ENCODE measurements at regions not wholly inside any gene's neighbourhood (a gene's known extent, or its start where the extent isn't known, plus 50 kb on each side); places are given as distances from the start of the nearest gene placed in this dataset.

- Histone ChIP-seq H3K27me3 (ENCODE audit: insufficient read depth, insufficient read length) (no peaks in the 10 kb centered on the region), H3K9ac (ENCODE audit: insufficient read length, low read depth) (no peak overlapping the region), H3K4me3 (ENCODE audit: insufficient read length, low read depth) (no peak overlapping the region), H3K36me3 (ENCODE audit: insufficient read depth, insufficient read length, low read length) (no peaks in the 10 kb centered on the region), H3K4me1 (ENCODE audit: insufficient read depth, insufficient read length) (peaks cover 4% of the 10 kb centered on the region), H3K9me3 (ENCODE audit: insufficient read depth, low read length) (peaks cover 20% of the 10 kb centered on the region)
- no peak for TF ChIP-seq SUZ12 (IDR thresholded peaks at IDR 0.05; ENCODE audit: extremely low read depth, insufficient read depth, insufficient read length)
- TF ChIP-seq YY1 (IDR thresholded peaks at IDR 0.05; ENCODE audit: insufficient read depth, insufficient read length) = no peak
- TF ChIP-seq ZNF274 (IDR thresholded peaks at IDR 0.05; ENCODE audit: low read depth, low read length) = no peak
- no peak for DNase-seq (ENCODE audit: low read depth, low spot score)
These were observed 240.8 kb downstream of the C16orf95 start for GRCh38 chr16:87076331-87076949.

GRCh38 chr16:87076950-87077749, 240.0 kb downstream of the C16orf95 start:
- no peak overlapping the region for H3K4me3 ChIP-seq (ENCODE audit: insufficient read length, low read depth)
- peak; percentile 82 for DNase-seq (ENCODE audit: low read depth, low spot score)
- peaks cover 26% of the 10 kb centered on the region for H3K9me3 ChIP-seq (ENCODE audit: insufficient read depth, low read length)
- H3K27me3 ChIP-seq (ENCODE audit: insufficient read depth, insufficient read length) = no peaks in the 10 kb centered on the region
- TF ChIP-seq SUZ12 (IDR thresholded peaks at IDR 0.05; ENCODE audit: extremely low read depth, insufficient read depth, insufficient read length) (no peak), YY1 (IDR thresholded peaks at IDR 0.05; ENCODE audit: insufficient read depth, insufficient read length) (no peak), ZNF274 (IDR thresholded peaks at IDR 0.05; ENCODE audit: low read depth, low read length) (no peak)
- H3K9ac ChIP-seq (ENCODE audit: insufficient read length, low read depth) = no peak overlapping the region
- H3K36me3 ChIP-seq (ENCODE audit: insufficient read depth, insufficient read length, low read length) = no peaks in the 10 kb centered on the region
- H3K4me1 ChIP-seq (ENCODE audit: insufficient read depth, insufficient read length) = peaks cover 4% of the 10 kb centered on the region

GRCh38 chr16:87077750-87078127, 239.5 kb downstream of the C16orf95 start:
- H3K4me1 ChIP-seq (ENCODE audit: insufficient read depth, insufficient read length) = peaks cover 4% of the 10 kb centered on the region
- no peaks in the 10 kb centered on the region for H3K36me3 ChIP-seq (ENCODE audit: insufficient read depth, insufficient read length, low read length)
- H3K27me3 ChIP-seq (ENCODE audit: insufficient read depth, insufficient read length) = no peaks in the 10 kb centered on the region
- TF ChIP-seq YY1 (IDR thresholded peaks at IDR 0.05; ENCODE audit: insufficient read depth, insufficient read length) (no peak), ZNF274 (IDR thresholded peaks at IDR 0.05; ENCODE audit: low read depth, low read length) (no peak), SUZ12 (IDR thresholded peaks at IDR 0.05; ENCODE audit: extremely low read depth, insufficient read depth, insufficient read length) (no peak)
- DNase-seq (ENCODE audit: low read depth, low spot score) = no peak
- H3K9me3 ChIP-seq (ENCODE audit: insufficient read depth, low read length) = peaks cover 31% of the 10 kb centered on the region
- no peak overlapping the region for H3K9ac ChIP-seq (ENCODE audit: insufficient read length, low read depth)
- no peak overlapping the region for H3K4me3 ChIP-seq (ENCODE audit: insufficient read length, low read depth)

- no peak for DNase-seq (ENCODE audit: low read depth, low spot score)
- Histone ChIP-seq H3K36me3 (ENCODE audit: insufficient read depth, insufficient read length, low read length) (no peaks in the 10 kb centered on the region), H3K27me3 (ENCODE audit: insufficient read depth, insufficient read length) (no peaks in the 10 kb centered on the region), H3K9me3 (ENCODE audit: insufficient read depth, low read length) (peaks cover 39% of the 10 kb centered on the region), H3K4me3 (ENCODE audit: insufficient read length, low read depth) (no peak overlapping the region), H3K4me1 (ENCODE audit: insufficient read depth, insufficient read length) (peaks cover 4% of the 10 kb centered on the region), H3K9ac (ENCODE audit: insufficient read length, low read depth) (no peak overlapping the region)
- TF ChIP-seq SUZ12 (IDR thresholded peaks at IDR 0.05; ENCODE audit: extremely low read depth, insufficient read depth, insufficient read length) (no peak), YY1 (IDR thresholded peaks at IDR 0.05; ENCODE audit: insufficient read depth, insufficient read length) (no peak), ZNF274 (IDR thresholded peaks at IDR 0.05; ENCODE audit: low read depth, low read length) (no peak)
These were observed 236.5 kb downstream of the C16orf95 start for GRCh38 chr16:87080571-87081167.

- TF ChIP-seq SUZ12 (IDR thresholded peaks at IDR 0.05; ENCODE audit: extremely low read depth, insufficient read depth, insufficient read length) = no peak
- TF ChIP-seq YY1 (IDR thresholded peaks at IDR 0.05; ENCODE audit: insufficient read depth, insufficient read length) = no peak
- TF ChIP-seq ZNF274 (IDR thresholded peaks at IDR 0.05; ENCODE audit: low read depth, low read length) = no peak
- H3K36me3 ChIP-seq (ENCODE audit: insufficient read depth, insufficient read length, low read length) = no peaks in the 10 kb centered on the region
- H3K4me3 ChIP-seq (ENCODE audit: insufficient read length, low read depth) = no peak overlapping the region
- H3K27me3 ChIP-seq (ENCODE audit: insufficient read depth, insufficient read length) = no peaks in the 10 kb centered on the region
- no peaks in the 10 kb centered on the region for H3K4me1 ChIP-seq (ENCODE audit: insufficient read depth, insufficient read length)
- DNase-seq (ENCODE audit: low read depth, low spot score) = no peak
- no peak overlapping the region for H3K9ac ChIP-seq (ENCODE audit: insufficient read length, low read depth)
- peaks cover 29% of the 10 kb centered on the region for H3K9me3 ChIP-seq (ENCODE audit: insufficient read depth, low read length)
These were observed 231.8 kb downstream of the C16orf95 start for GRCh38 chr16:87085441-87085840.

- DNase-seq (ENCODE audit: low read depth, low spot score) = no peak
- TF ChIP-seq ZNF274 (IDR thresholded peaks at IDR 0.05; ENCODE audit: low read depth, low read length) = no peak
- TF ChIP-seq YY1 (IDR thresholded peaks at IDR 0.05; ENCODE audit: insufficient read depth, insufficient read length) = no peak
- TF ChIP-seq SUZ12 (IDR thresholded peaks at IDR 0.05; ENCODE audit: extremely low read depth, insufficient read depth, insufficient read length) = no peak
- no peaks in the 10 kb centered on the region for H3K36me3 ChIP-seq (ENCODE audit: insufficient read depth, insufficient read length, low read length)
- H3K4me1 ChIP-seq (ENCODE audit: insufficient read depth, insufficient read length) = no peaks in the 10 kb centered on the region
- no peak overlapping the region for H3K4me3 ChIP-seq (ENCODE audit: insufficient read length, low read depth)
- peaks cover 22% of the 10 kb centered on the region; the same call in 1 of the 2 replicates for H3K9me3 ChIP-seq (ENCODE audit: insufficient read depth, low read length)
- H3K9ac ChIP-seq (ENCODE audit: insufficient read length, low read depth) = no peak overlapping the region
- no peaks in the 10 kb centered on the region for H3K27me3 ChIP-seq (ENCODE audit: insufficient read depth, insufficient read length)
These were observed 231.0 kb downstream of the C16orf95 start for GRCh38 chr16:87086156-87086555.

GRCh38 chr16:87086575-87086974, 230.6 kb downstream of the C16orf95 start:
- peaks cover 2% of the 10 kb centered on the region for H3K27me3 ChIP-seq (ENCODE audit: insufficient read depth, insufficient read length)
- no peaks in the 10 kb centered on the region for H3K36me3 ChIP-seq (ENCODE audit: insufficient read depth, insufficient read length, low read length)
- H3K4me1 ChIP-seq (ENCODE audit: insufficient read depth, insufficient read length) = no peaks in the 10 kb centered on the region
- H3K9ac ChIP-seq (ENCODE audit: insufficient read length, low read depth) = no peak overlapping the region
- DNase-seq (ENCODE audit: low read depth, low spot score) = no peak
- H3K4me3 ChIP-seq (ENCODE audit: insufficient read length, low read depth) = no peak overlapping the region
- H3K9me3 ChIP-seq (ENCODE audit: insufficient read depth, low read length) = peaks cover 18% of the 10 kb centered on the region; the same call in 1 of the 2 replicates
- no peak for TF ChIP-seq ZNF274 (IDR thresholded peaks at IDR 0.05; ENCODE audit: low read depth, low read length)
- TF ChIP-seq SUZ12 (IDR thresholded peaks at IDR 0.05; ENCODE audit: extremely low read depth, insufficient read depth, insufficient read length) = no peak
- TF ChIP-seq YY1 (IDR thresholded peaks at IDR 0.05; ENCODE audit: insufficient read depth, insufficient read length) = no peak
